Endothelial cell of umbilical vein (primary cell): ENCODE measurements at regions not wholly inside any gene's neighbourhood (a gene's known extent, or its start where the extent isn't known, plus 50 kb on each side); places are given as distances from the start of the nearest gene placed in this dataset.

Experiments
- BruUV-seq: library from RNA; stranded (reverse); fragments of 400-500 nt; replicated peaks from 2 replicates; lab custom pipeline; 2021; lab: Mats Ljungman, UMichigan
- CTCF ChIA-PET: fragments of 300-600, 350-600 bp; sonication (Branson Sonifier 250); formaldehyde crosslinking; loops from one replicate; lab custom pipeline; 2021; ENCODE audit warnings: antibody characterized with exemption, inconsistent platforms; lab: Charles Lee
- POLR2A ChIA-PET: fragments of 300-600, 350-600 bp; sonication (Branson Sonifier 250); formaldehyde crosslinking; loops from one replicate; lab custom pipeline; 2021; ENCODE audit warnings: antibody characterized with exemption, inconsistent platforms; lab: Charles Lee
- DNase-seq: peaks from one replicate; pipeline ENCODE4 v3.0.0-alpha.2; 2011; ENCODE audit warnings: low read depth, low spot score
- FAIRE-seq: peaks from 2 replicates; lab custom pipeline; 2011; peaks lifted over from hg19 to GRCh38; lab: Jason Lieb, UNC
- H2AFZ ChIP-seq: 2 replicates; pipeline ENCODE4 v1.6.0; 2012; ENCODE audit warnings: low read depth, low read length, control low read depth, inconsistent platforms
- H3K27ac ChIP-seq: 2 replicates; pipeline ENCODE4 v1.5.1; 2011; ENCODE audit warnings: low read depth, mild to moderate bottlenecking, control low read depth, low read length, moderate library complexity; ENCODE audit not compliant: insufficient read depth
- H3K27me3 ChIP-seq, 2 experiments: 2 replicates each; pipeline versions ENCODE4 v1.6.0 to v1.6.1; 2011; ENCODE audit warnings: low read length in 2 of 2, mixed read lengths in 1 of 2; ENCODE audit not compliant: control insufficient read depth in 2 of 2, insufficient read depth in 2 of 2
- H3K36me3 ChIP-seq, 2 experiments: 2 replicates in 1 of 2; 3 replicates in 1 of 2; pipeline ENCODE4 v1.5.1; 2011; ENCODE audit warnings: low read length in 2 of 2, mild to moderate bottlenecking in 1 of 2, moderate library complexity in 1 of 2; ENCODE audit not compliant: control insufficient read depth in 2 of 2, insufficient read depth in 2 of 2; ENCODE audit errors: extremely low read depth in 1 of 2
- H3K4me1 ChIP-seq: 3 replicates; pipeline ENCODE4 v1.5.1; 2011; ENCODE audit warnings: mild to moderate bottlenecking, low read length; ENCODE audit not compliant: control insufficient read depth, insufficient read depth; ENCODE audit errors: extremely low read depth
- H3K4me2 ChIP-seq: 2 replicates; pipeline ENCODE4 v1.6.1; 2011; ENCODE audit warnings: low read length, control low read depth, mixed read lengths; ENCODE audit not compliant: insufficient read depth
- H3K4me3 ChIP-seq, 3 experiments: fragments of 200-600 bp in 1 of 3; sonication (generic), shearing (Covaris generic) in 1 of 3; replicated peaks in 1 of 3; 2 replicates each; pipeline ENCODE4 v1.5.1; 2011 to 2016; ENCODE audit warnings: control low read depth in 3 of 3, low read length in 3 of 3, mild to moderate bottlenecking in 2 of 3, inconsistent platforms in 1 of 3, low read depth in 1 of 3, moderate library complexity in 1 of 3; ENCODE audit not compliant: insufficient read depth in 1 of 3
- H3K79me2 ChIP-seq: 2 replicates; pipeline ENCODE4 v1.6.0; 2012; ENCODE audit warnings: low read length, inconsistent platforms; ENCODE audit not compliant: control insufficient read depth, insufficient read depth
- H3K9ac ChIP-seq: replicated peaks from 2 replicates; pipeline ENCODE3; 2011; ENCODE audit warnings: low read length, control low read depth; ENCODE audit not compliant: insufficient read depth; ENCODE audit errors: extremely low read depth
- H3K9me1 ChIP-seq: replicated peaks from 3 replicates; pipeline ENCODE4 v1.6.0; 2011; ENCODE audit warnings: mild to moderate bottlenecking, low read length; ENCODE audit not compliant: control insufficient read depth, insufficient read depth; ENCODE audit errors: extremely low read depth
- H3K9me3 ChIP-seq: replicated peaks from 2 replicates; pipeline ENCODE4 v1.5.1; 2012; ENCODE audit warnings: low read length, inconsistent platforms; ENCODE audit not compliant: control insufficient read depth, insufficient read depth
- H4K20me1 ChIP-seq: replicated peaks from 2 replicates; pipeline ENCODE3; 2011; ENCODE audit warnings: mild to moderate bottlenecking, low read length; ENCODE audit not compliant: control insufficient read depth, insufficient read depth; ENCODE audit errors: extremely low read depth
- EZH2 ChIP-seq: IDR thresholded peaks from 2 replicates; pipeline ENCODE4 v1.6.1; 2012; ENCODE audit warnings: borderline replicate concordance, low read depth, mild to moderate bottlenecking, moderate library complexity, low read length, inconsistent platforms; ENCODE audit not compliant: severe bottlenecking
- FOS ChIP-seq: IDR thresholded peaks from 2 replicates; pipeline ENCODE4 v1.6.1; 2011; ENCODE audit warnings: mild to moderate bottlenecking, low read length, moderate library complexity, borderline replicate concordance; ENCODE audit not compliant: insufficient read depth
- GATA2 ChIP-seq: IDR thresholded peaks from 2 replicates; pipeline ENCODE4 v1.7.0; 2011; ENCODE audit warnings: low read depth, mild to moderate bottlenecking, moderate library complexity, mixed read lengths, low read length; ENCODE audit not compliant: insufficient read length, insufficient read depth
- JUN ChIP-seq: IDR thresholded peaks from 2 replicates; pipeline ENCODE4 v1.6.1; 2011; ENCODE audit warnings: borderline replicate concordance, low read depth; ENCODE audit not compliant: insufficient read length, insufficient read depth
- MYC ChIP-seq: IDR thresholded peaks from one replicate; pipeline ENCODE4 v1.6.1; 2011; ENCODE audit warnings: mild to moderate bottlenecking, low read depth, low read length
- POLR2A ChIP-seq: IDR thresholded peaks from 2 replicates; pipeline ENCODE4 v1.6.1; 2012; ENCODE audit warnings: low read depth, mild to moderate bottlenecking, control low read depth, low read length
- POLR2AphosphoS5 ChIP-seq: IDR thresholded peaks from 2 replicates; pipeline ENCODE4 v1.6.1; 2012; ENCODE audit warnings: low read depth, mild to moderate bottlenecking, control low read depth, low read length, moderate library complexity; ENCODE audit not compliant: insufficient read depth
- dilution Hi-C: fragments of 300-500 bp; cut with MboI; formaldehyde crosslinking; loops from one replicate; pipeline ENCODE4 v1.15.0; 2019; ENCODE audit warnings: low sequenced_read_pairs; ENCODE audit not compliant: extremely low pct_ligation_motif_present
- intact Hi-C: fragments of 100-400 bp; cut with micrococcal nuclease; formaldehyde crosslinking; loops from one replicate; pipeline ENCODE4 v1.10.0; 2022
- TF ChIP-seq, protein P1 (sequence below), 2 donors: IDR thresholded peaks; 1 replicate in 1 of 2; 2 replicates in 1 of 2; pipeline ENCODE4 v1.5.1; 2011; ENCODE audit warnings: low read length in 2 of 2, mild to moderate bottlenecking in 2 of 2, moderate library complexity in 2 of 2, control low read depth in 1 of 2, inconsistent platforms in 1 of 2, low read depth in 1 of 2; ENCODE audit not compliant: insufficient read depth in 1 of 2; ENCODE audit errors: extremely low read depth in 1 of 2
- TF ChIP-seq, protein P2 (sequence below): IDR thresholded peaks from 2 replicates; pipeline ENCODE4 v1.6.1; 2011; ENCODE audit not compliant: insufficient read depth, insufficient read length

DNA sequence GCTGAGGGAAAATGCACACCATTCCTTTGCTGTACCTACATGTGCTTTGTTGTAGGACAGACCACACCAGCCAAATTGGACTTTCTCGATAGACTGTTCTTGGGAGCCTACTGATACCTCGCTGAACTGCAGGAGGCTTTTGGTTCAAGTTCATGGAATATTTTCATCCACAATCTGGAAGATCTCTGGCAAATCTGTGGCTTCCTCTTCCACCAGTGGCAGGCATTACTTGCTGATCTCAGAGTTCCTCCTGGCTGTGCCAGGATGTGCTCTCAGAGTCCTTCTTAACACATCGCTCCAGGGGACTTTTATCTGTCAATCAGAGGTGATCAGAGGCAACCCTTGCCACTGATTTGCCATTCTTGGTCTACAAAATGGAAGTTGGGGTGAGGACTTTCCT, 87.7 kb downstream of the PTGR3 start:
- intact Hi-C loops, result no loop called here
- H3K4me1 ChIP-seq, result no peaks in the 10 kb centered on the region
- no peak overlapping the region for H2AFZ ChIP-seq
- H3K4me3 ChIP-seq, result no peak overlapping the region
- no peak overlapping the region for H3K4me2 ChIP-seq
- no peak overlapping the region for H3K9ac ChIP-seq
- dilution Hi-C loops, result no loop called here
- FAIRE-seq (no peak), DNase-seq (no peak)
- ChIA-PET POLR2A (no interaction called here), CTCF (no interaction called here)
- BruUV-seq, result no TSS peak
- H3K36me3 ChIP-seq, result no peaks in the 10 kb centered on the region
- H3K27me3 ChIP-seq, result peaks cover 0 to 4% of the 10 kb centered on the region in 2 experiments
- H3K27ac ChIP-seq, result no peak overlapping the region
- H4K20me1 ChIP-seq, result no peaks in the 10 kb centered on the region
- H3K9me3 ChIP-seq, result no peaks in the 10 kb centered on the region
- H3K9me1 ChIP-seq, result no peaks in the 10 kb centered on the region
- H3K79me2 ChIP-seq, result no peaks in the 10 kb centered on the region
- TF ChIP-seq FOS (no peak), POLR2AphosphoS5 (no peak), POLR2A (no peak), MYC (no peak), GATA2 (no peak), JUN (no peak)

DNA sequence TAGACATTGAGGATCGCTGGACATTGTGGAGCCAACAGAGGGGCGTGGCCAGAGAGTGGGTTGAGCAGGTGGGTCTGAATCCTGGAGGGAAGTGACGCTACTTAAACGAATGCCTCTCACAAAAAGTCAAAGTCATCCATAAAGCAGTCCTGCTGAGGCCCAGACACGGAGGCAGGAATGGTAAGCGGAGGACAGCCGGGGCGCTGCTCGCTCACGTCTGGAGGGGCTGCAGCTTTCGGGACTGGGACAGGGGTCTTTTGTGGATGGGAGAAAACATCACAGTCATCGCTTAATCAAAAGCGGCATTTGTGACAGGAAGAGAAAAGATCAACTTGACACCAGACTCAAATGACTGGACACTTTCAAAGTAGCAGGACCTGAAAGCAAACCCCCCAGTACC, 88.4 kb downstream of the PTGR3 start:
- Histone ChIP-seq H3K36me3 (no peaks in the 10 kb centered on the region), H3K9me3 (no peaks in the 10 kb centered on the region), H3K79me2 (no peaks in the 10 kb centered on the region), H3K27me3 (peaks cover 0 to 4% of the 10 kb centered on the region in 2 experiments), H3K4me2 (no peak overlapping the region), H2AFZ (no peak overlapping the region), H3K9ac (no peak overlapping the region), H4K20me1 (no peaks in the 10 kb centered on the region), H3K4me1 (no peaks in the 10 kb centered on the region), H3K27ac (no peak overlapping the region), H3K9me1 (no peaks in the 10 kb centered on the region), H3K4me3 (no peak overlapping the region)
- CTCF ChIA-PET, result no interaction called here
- no peak for FAIRE-seq
- TF ChIP-seq MYC (no peak), JUN (no peak), POLR2AphosphoS5 (no peak), EZH2 (no peak), FOS (no peak), GATA2 (no peak), POLR2A (no peak)
- TF ChIP-seq, protein P1, sequence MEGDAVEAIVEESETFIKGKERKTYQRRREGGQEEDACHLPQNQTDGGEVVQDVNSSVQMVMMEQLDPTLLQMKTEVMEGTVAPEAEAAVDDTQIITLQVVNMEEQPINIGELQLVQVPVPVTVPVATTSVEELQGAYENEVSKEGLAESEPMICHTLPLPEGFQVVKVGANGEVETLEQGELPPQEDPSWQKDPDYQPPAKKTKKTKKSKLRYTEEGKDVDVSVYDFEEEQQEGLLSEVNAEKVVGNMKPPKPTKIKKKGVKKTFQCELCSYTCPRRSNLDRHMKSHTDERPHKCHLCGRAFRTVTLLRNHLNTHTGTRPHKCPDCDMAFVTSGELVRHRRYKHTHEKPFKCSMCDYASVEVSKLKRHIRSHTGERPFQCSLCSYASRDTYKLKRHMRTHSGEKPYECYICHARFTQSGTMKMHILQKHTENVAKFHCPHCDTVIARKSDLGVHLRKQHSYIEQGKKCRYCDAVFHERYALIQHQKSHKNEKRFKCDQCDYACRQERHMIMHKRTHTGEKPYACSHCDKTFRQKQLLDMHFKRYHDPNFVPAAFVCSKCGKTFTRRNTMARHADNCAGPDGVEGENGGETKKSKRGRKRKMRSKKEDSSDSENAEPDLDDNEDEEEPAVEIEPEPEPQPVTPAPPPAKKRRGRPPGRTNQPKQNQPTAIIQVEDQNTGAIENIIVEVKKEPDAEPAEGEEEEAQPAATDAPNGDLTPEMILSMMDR (IDR thresholded peaks at IDR 0.05; ENCODE audit: extremely low read depth in 1 of 2, insufficient read depth in 1 of 2, low read depth in 1 of 2, low read length in 2 of 2), result no peak
- TF ChIP-seq, protein P2, sequence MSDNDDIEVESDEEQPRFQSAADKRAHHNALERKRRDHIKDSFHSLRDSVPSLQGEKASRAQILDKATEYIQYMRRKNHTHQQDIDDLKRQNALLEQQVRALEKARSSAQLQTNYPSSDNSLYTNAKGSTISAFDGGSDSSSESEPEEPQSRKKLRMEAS, result no peak
- no peak for DNase-seq
- POLR2A ChIA-PET, result no interaction called here
- dilution Hi-C loops (no loop called here), intact Hi-C loops (no loop called here)
- no TSS peak for BruUV-seq
